ENCODE measurements at regions not wholly inside any gene's neighbourhood (a gene's known extent, or its start where the extent isn't known, plus 50 kb on each side); places are given as distances from the start of the nearest gene placed in this dataset.

DNA sequence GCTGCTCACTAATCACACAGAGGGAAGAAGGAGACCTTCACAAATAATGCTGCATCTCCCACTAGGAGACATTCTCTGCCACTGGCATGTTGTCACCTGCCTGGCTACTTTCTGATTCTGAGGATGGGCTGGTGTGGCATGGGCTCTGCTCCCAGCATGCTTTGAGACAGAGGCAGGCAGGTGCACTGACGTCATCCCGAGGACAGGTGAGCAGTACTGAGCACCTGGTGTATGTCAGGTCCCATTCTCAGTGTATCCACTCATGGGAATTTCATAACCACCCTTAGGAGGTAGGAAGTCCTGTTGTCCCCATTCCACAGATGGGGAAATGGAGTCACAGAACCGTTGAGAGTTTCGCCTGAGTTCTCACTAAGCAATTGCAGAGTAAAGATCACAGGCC, 597.9 kb downstream of the VRK1 start:
- no peak for DNase-seq (ENCODE audit: low spot score)

DNA sequence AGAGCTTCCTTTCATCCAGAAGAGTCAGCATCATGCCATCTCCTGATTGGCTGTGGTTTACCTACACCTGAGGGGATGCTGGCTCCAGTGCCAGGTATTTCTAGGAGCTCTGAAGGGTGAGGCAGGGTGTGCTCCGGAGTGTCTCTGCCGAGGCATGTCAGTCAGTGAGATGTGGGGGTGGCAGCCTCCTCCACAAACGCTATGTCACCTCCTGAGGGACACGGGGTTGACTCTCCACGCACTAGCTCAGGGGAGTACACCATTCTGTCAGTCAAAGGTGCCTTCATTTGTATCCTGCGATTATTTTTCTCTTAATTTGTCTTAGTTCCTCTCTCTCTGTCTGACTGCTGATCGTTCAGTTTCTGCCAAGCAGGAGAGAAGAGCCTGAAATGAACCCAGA, 604.5 kb downstream of the VRK1 start:
- DNase-seq (ENCODE audit: low spot score) = no peak

- DNase-seq (ENCODE audit: low spot score) = no peak
Observed at GRCh38 chr14:97402279-97402678, 605.1 kb downstream of the VRK1 start.

GRCh38 chr14:97407701-97408407, 610.7 kb downstream of the VRK1 start:
- DNase-seq (ENCODE audit: low spot score) = no peak

- DNase-seq (ENCODE audit: low spot score) = no peak
Observed at GRCh38 chr14:97408503-97408902, 611.3 kb downstream of the VRK1 start.

GRCh38 chr14:97408937-97409815, 612.0 kb downstream of the VRK1 start:
- DNase-seq (ENCODE audit: low spot score) = peak; percentile 59

DNA sequence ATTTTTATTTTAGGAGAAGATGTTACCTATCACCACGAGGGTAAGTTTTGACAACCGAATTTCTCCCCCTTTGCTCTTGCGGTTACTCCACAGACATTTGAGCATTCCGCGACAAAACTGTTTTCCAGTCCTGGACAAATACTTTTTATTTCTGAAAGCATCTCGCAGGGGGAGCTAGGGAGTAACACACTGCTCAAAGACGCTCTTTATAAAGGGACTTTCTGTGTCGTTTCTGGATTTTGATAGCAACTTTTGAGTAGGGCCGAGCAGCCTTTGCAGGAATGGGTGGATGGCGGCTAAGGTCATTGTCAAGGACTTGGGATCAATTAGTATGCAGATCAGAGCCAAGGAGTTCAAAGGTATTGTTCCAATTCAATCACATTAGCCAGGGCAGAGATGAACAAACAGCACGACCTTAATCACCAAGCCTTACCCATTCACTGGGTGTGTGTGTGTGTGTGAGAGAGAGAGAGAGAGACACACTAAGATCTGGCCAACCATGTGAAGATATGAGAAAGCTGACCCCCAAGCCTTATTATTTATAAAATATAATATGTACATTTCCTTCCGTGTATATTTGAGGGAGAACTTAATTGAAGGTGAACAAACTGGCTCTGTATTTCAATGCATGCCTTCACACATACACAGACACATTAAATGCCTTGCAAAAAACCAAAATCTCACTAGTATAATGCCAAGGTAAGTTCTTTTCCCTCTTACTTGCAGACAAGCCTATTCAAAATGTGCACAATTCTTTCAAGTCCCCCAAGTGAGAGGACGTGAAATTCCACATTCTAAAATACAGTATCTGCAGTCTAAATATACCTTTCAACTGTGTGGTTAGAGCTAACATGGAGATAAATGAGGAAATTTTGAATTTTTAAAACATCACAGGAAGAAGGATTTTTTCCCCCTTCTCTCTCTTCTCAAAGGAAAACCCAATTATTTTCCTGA, 613.8 kb downstream of the VRK1 start:
- DNase-seq (ENCODE audit: low spot score) = no peak

GRCh38 chr14:97411938-97412612, 614.9 kb downstream of the VRK1 start:
- DNase-seq (ENCODE audit: low spot score) = no peak

DNA sequence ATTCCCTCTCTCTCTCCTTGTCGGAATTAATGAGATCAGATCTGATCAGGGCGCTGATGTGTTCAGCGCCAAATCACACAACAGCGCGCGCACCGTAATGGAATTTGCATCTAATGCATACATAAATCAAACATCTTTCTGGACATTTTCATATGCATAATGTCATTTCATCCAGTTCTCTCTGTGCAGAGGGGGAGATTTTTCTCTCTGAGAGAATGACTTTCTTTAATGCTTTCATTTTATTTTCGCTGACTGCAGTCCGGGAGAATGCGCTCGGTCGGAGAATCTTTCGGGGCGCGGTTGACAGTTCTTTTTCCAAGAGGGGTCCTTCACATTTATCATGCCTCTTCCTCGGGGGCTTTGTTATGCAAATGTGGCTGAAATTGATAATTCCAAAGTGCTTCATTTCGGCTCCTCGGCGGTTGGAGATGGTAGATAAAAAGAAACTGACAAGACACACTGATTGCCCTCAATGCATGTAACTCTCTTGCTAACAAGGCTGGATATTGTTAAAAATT, 615.9 kb downstream of the VRK1 start:
- DNase-seq (ENCODE audit: low spot score) = no peak

- no peak for DNase-seq (ENCODE audit: low spot score)
Observed at GRCh38 chr14:97413966-97414717, 617.0 kb downstream of the VRK1 start.

GRCh38 chr14:97414718-97415098, 617.5 kb downstream of the VRK1 start:
- no peak for DNase-seq (ENCODE audit: low spot score)

DNA sequence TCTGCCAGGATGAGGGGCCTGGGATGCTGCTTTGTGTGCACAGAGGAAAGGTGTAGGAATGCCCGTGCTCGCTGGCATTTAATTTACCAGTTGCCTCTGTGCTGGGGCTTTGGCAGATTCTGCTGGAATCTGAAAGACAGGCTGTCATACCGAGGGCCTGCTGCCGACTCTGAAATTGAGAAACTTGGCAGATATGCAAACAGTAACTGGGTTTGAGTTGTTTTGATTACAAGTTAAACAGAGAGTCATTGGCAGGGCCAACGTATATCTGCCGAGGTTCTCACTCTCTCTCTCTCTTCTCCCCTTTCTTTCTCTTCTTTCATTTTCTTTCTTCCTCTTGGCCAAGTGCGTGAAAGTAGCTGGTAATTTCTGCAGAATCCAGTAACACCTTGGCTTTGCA, 618.7 kb downstream of the VRK1 start:
- no peak for DNase-seq (ENCODE audit: low spot score)

DNA sequence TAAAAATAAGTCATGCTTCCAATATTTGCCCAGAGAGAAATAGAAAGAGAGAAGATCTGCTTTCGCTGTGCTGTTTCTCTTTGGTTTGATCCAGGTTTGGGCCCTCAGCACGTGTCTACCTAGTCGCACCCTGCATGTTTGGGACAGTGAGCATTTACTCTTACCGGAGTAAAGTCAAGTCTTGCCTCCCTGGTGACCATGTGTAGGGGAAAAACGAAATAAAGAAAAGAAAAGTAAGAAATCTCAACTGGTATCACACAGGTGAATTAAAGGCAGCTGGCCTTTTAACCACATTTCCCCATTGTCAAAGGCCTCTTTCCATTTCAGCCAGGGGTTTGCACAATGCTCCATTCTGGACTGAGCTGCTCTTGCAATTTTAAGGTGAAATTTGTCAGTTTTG, 619.4 kb downstream of the VRK1 start:
- DNase-seq (ENCODE audit: low spot score) = no peak

- DNase-seq (ENCODE audit: low spot score) = no peak
Observed at GRCh38 chr14:97417331-97417730, 620.1 kb downstream of the VRK1 start.

- no peak for DNase-seq (ENCODE audit: low spot score)
Observed at GRCh38 chr14:97420211-97420610, 623.0 kb downstream of the VRK1 start.

DNA sequence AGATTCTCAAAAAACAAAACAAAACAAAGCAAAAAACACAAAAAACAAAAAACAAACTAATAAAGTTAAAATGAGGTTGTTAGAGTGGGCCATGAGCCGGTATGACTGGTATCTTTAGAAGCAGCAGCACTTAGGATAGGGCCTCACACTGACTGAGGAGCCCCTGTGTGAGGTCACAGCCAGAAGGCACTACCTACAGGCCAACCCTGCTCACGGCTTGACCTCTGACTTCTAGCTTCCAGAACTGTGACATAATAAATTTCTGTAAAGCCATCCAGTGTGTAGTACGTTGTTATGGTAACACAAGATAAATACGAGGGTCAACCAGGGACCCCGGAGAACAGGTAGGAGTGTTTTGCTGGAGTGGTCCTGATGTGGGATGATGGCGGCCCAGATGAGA, 629.6 kb downstream of the VRK1 start:
- DNase-seq (ENCODE audit: low spot score) = no peak

GRCh38 chr14:97428808-97429440, 631.7 kb downstream of the VRK1 start:
- DNase-seq (ENCODE audit: low spot score) = no peak

DNA sequence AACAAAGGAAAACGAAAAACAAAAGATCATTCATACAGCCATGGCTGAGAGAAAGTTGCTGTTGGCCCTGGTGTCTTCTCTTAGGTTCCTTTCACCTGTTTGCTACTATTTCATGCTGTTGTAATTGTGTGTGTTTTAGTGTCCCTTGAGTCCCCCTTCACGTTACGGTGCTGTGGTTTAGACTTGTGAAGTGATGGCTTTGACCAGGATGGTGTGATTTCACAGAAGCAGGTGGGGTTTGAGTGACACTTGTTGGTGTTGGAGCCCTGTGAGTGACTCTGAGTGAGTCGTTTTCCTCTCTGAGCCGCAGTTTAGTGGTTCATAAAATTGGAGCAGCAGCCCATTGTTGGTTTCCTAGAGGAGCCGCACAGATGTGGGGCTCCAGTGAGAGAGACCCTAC, 635.4 kb downstream of the VRK1 start:
- peak; percentile 39 for DNase-seq (ENCODE audit: low spot score)

DNA sequence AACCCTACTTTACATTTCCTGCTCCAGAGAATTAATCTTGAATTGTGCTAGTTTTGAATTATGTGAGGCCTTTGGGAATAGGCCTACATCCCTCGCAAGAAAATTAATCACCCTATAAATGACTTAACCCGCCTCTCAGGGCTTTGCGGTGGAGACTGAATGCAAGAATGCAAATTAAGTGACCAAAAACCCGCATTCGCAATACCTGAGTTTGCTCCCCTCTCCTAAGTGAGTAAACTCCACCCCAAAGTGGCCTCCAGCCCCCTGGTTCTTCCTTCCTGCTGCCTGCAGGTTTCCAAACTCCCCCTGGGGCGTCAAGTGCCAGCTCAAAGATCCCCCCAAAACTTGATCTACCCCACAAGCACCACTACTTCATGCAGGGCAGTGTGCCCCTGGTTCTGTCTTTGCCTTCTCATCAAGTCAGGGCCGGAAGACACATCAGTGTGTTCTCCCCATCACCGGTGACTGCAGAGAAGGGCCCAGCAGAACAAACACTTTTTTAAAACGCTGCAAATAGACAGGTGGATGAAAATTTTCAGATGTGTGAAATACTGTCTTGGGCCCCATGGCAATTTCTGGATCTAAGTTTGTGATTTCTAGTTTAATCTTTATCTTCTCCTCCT, 644.7 kb downstream of the VRK1 start:
- DNase-seq (ENCODE audit: low spot score) = no peak

GRCh38 chr14:97442363-97442762, 645.2 kb downstream of the VRK1 start:
- no peak for DNase-seq (ENCODE audit: low spot score)

Measured in CD4-positive, alpha-beta T cell treated with Interleukin-15 for 4 hours (primary cell).